Thyroid gland (tissue), 4 donors: ENCODE measurements at regions not wholly inside any gene's neighbourhood (a gene's known extent, or its start where the extent isn't known, plus 50 kb on each side); places are given as distances from the start of the nearest gene placed in this dataset.

Experiments
- CTCF ChIP-seq, 6 experiments: fragments of 200-600 bp in 3 of 6; fragments of 450-650 bp in 3 of 6; sonication (generic) in 3 of 6; IDR thresholded peaks; one replicate each; pipeline ENCODE4 v1.5.1; 2016 to 2019; ENCODE audit warnings: antibody characterized with exemption in 6 of 6, mild to moderate bottlenecking in 2 of 6, inconsistent platforms in 1 of 6, moderate library complexity in 1 of 6
- POLR2A ChIP-seq, 2 donors: fragments of 450-650 bp; IDR thresholded peaks; one replicate each; pipeline ENCODE4 v1.6.1; 2017; ENCODE audit warnings: antibody characterized with exemption in 2 of 2, mild to moderate bottlenecking in 2 of 2, moderate library complexity in 1 of 2

GRCh38 chr3:11932636-11933035 lies 71.6 kb upstream of the SYN2 start:
- no peak for TF ChIP-seq CTCF (IDR thresholded peaks at IDR 0.05)
- TF ChIP-seq POLR2A (IDR thresholded peaks at IDR 0.05), result no peak
